Kidney glomerular epithelial cell (primary cell): ENCODE measurements at regions not wholly inside any gene's neighbourhood (a gene's known extent, or its start where the extent isn't known, plus 50 kb on each side); places are given as distances from the start of the nearest gene placed in this dataset.

Experiments used
- DNase-seq: peaks from one replicate; lab custom pipeline; 2025; lab: John Stamatoyannopoulos, UW

DNA sequence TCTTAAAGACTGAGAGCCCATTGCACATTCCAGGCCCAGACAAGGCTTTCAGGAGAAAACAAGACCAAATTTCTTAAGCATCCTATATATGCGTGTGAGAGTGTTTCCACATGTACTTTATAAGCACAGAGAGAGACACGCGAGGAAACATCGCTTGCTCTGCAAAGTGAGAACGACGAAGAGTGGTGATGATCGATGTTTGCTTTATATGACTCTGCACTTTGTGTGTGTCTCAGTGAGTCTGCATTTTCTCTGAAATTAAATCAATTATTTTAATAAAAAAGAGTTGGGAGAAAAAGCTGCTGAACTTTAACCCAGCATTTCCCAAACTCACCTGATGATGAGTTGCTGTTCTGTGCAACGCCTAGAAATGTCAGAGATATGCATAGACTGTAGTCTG is 61.7 kb upstream of the ZMIZ1 start:
- DNase-seq: no peak

DNA sequence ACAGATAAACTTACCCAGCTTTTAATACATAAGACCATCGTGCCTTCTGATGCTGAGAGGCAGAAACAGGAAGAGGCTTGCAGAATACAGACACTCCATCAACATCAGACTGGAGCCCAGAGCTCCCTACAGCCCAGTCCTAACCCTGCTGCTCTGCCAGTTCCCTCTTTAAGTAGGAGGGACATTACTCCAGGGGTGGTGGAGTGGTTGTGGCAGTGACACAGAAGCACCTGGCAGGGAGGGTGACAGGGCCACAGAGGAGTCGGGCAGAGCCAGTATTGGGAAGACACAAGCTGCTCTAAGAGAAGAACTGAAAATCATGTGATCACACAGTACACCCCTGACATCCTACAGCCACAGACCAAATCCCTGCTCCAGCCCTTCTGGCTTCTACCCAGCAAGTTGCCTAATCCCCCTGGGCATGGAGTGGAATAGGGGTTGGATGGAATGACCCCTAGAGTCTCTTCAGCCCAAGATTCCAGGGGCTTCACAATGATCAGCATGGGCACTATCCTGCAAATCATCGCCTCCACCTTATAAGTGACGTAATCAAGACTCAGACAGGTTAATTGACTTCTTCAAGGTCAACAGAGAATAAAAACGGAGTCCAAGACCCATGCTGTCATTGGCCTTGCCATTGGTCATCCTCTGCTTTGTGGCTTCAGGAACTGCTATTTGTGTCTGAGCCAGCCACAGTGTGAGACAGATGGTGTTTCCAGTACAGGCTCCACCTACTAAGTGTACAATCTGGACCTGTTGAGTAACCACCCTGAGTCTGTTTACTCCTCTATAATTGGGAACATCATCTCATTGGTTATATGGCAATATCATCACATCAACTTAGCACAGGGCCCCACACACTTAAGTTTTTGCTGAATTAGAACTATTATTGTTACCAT is 61.1 kb upstream of the ZMIZ1 start:
- DNase-seq: no peak

DNA sequence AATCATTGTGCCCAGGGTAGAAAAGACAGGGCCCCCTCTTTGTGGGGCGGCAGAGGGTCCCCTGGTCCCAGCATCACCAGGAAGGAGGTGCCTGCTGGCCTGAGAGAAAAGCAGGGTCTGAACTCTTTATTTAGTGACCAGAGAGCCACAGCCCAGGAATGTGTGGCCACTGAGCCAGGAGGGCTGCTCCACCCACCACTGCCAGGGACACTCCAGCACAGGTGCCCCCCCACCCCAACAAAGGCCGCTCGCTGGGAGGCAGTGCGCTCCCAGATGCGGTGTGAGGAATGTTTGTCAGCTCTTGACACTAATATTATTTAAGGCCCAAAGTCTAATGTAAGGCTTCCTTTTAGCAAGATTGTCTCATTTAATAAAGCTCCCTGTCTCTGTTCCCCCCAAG is 59.6 kb upstream of the ZMIZ1 start:
- no peak for DNase-seq

DNA sequence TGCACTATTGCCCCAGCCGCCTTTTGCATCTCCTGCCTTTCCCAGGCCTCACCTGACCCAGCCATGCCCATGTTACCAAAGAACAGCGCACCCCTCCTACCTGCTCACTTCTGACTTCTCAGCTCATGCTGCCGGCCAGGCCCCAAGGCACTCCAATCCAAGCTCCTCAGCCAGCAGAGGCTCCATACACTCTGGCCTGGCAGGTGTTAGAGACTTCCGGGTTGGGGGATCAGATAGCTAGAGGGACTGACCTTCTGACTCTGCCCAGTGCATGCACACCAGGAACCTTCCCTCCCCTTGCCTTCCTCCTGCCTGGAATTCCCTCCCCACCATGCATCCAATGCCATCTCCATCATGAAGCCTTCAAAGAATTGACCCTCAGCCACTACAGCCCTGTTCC is 56.2 kb upstream of the ZMIZ1 start:
- DNase-seq: no peak

DNA sequence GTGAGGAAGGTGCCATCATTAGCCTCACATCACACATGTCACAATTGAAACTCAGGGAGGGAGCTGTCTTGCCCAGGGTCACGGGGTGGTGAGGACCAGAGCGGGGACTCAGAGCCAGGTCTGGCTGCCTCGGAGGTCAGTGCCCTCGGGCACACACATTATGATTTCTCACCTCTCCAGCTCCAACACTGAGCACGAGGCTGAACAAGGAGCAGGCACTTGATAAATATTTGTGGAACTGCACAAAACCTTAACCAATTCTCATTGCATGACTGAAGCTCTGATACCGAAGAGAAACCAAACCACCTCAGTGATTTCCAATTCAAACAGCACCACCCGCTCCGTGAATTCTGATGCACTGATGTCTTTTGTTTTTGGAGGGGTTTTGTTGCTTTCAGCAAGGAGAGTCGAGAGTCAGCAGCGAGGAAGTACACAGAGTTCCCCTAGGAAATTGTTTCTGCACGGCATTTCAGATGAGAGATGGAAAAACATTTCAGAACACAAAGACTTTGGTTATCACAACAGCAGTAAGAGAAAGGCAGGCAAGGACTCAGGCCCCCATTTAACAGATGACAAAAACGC is 55.3 kb upstream of the ZMIZ1 start:
- peak; percentile 24 for DNase-seq

DNA sequence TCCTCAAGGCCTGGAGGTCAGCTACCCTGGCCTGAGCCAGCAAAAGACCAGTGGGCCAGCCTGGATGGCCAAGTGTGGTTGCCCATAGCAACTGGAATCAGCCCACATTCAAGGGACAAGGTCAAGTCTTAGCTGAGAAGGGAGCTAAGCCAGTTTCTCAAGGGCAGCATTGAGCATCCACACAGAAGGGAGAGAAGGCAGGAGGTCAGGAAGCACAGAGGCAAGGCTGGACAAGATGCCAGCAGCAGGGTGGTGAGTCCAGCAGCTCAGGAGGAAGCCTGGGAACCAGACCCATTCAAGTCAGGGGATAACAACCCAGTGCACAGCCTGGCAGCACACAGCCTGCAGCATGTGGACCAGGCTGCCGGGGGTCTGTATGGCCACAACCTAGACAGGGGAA is 54.0 kb upstream of the ZMIZ1 start:
- no peak for DNase-seq

DNA sequence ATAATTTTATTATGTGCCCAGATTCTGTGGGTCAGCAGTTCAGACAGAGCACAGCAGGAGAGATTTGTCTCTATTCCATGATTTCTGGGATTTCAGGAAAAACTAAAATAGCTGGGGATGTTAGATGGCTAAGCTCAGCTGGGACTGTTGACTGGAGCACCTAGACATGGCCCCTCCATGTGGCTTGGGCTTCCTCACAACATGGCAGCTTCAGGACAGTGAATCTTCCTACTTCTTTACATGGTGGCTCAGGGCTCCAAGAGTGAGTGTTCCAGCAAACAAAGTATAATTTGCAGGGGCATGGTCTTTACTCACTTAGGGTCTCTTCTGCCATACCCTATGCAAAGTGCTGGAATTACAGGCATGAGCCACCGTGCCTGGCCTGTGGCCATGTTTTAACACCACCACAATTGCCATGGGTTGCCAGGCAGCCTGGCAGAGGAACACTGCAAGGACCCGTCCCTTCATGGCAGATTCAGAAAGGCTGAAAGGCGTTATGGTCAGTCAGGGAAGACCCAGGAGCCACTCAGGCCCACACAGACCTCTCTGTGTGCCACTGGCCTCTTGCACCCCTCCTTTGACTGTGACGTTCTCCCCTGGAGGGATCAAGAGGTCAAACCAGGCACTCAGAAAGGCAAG is 50.8 kb upstream of the ZMIZ1 start:
- no peak for DNase-seq

DNA sequence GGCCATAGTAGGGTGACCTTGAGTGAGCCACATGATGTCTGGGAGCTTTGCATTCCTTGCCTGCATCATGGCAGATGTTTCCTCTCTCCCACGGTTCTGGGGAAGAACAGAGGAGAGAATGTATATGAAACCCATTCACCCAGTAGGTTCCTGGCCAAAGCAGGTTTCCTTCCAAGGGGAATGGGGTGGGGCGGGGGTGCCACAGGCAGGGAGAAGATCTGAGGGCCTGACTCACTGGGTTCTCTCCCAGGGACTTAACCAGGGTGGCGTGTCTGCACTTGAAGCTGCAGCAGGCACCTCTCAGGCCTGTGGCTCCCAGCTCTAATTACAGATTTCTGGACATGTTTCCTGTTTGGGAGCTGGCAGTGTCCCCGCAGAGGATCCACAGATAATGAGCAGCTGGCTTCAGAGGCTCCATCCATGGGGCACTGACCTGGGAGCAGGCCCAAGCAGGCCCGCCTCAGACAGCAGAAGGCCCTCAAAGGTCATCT is 50.2 kb upstream of the ZMIZ1 start:
- DNase-seq: no peak
